Chondrocyte (in vitro differentiated cells): ENCODE measurements at regions not wholly inside any gene's neighbourhood (a gene's known extent, or its start where the extent isn't known, plus 50 kb on each side); places are given as distances from the start of the nearest gene placed in this dataset.

Source experiments
- DNase-seq: peaks from one replicate; pipeline ENCODE4 v3.0.0; 2021; ENCODE audit warnings: mixed read lengths, low spot score
- H3K27ac Mint-ChIP-seq: one replicate; pipeline ENCODE4 v1.8.0; 2021; ENCODE audit warnings: mild to moderate bottlenecking, moderate library complexity, mixed read lengths; ENCODE audit not compliant: unreplicated experiment
- H3K27me3 Mint-ChIP-seq: 2 replicates; pipeline ENCODE4 v1.8.0; 2021; ENCODE audit warnings: low read depth, mixed read lengths
- H3K36me3 Mint-ChIP-seq: 2 replicates; pipeline ENCODE4 v1.8.0; 2021; ENCODE audit warnings: low read depth, mixed read lengths
- H3K4me1 Mint-ChIP-seq: 2 replicates; pipeline ENCODE4 v1.8.0; 2021; ENCODE audit warnings: low read depth, mild to moderate bottlenecking, mixed read lengths
- H3K4me3 Mint-ChIP-seq: one replicate; pipeline ENCODE4 v1.8.0; 2021; ENCODE audit warnings: mild to moderate bottlenecking, moderate library complexity, mixed read lengths; ENCODE audit not compliant: unreplicated experiment
- H3K9me3 Mint-ChIP-seq: 2 replicates; pipeline ENCODE4 v1.8.0; 2021; ENCODE audit warnings: low read depth, mixed read lengths
- TF ChIP-seq, protein P1 (sequence below): fragments of 200-600 bp; sonication (generic); IDR thresholded peaks from 2 replicates; pipeline ENCODE4 v1.5.0; 2021; ENCODE audit warnings: antibody characterized with exemption, mild to moderate bottlenecking, moderate library complexity

DNA sequence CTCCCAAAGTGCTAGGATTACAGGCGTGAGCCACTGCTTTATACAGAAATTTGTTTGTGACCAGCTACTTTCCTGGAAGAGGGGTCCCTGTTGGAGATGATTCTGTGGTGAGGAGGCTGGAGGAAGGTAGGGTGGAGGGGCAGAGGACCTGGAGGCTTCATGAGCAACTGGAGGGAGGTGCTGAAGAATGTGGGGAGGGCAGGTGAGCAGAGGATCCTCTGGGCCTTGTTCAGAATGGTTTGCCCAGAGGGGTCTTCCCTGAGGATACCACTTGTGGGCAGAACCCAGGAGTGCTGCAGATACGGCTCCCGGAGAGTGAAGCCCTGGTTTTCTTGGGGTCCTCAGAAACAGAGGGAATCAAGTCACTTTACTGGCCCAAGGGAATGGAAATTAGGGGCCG, 67.2 kb upstream of the WDR26 start:
- H3K36me3 Mint-ChIP-seq = no peaks in the 10 kb centered on the region
- TF ChIP-seq, protein P1, sequence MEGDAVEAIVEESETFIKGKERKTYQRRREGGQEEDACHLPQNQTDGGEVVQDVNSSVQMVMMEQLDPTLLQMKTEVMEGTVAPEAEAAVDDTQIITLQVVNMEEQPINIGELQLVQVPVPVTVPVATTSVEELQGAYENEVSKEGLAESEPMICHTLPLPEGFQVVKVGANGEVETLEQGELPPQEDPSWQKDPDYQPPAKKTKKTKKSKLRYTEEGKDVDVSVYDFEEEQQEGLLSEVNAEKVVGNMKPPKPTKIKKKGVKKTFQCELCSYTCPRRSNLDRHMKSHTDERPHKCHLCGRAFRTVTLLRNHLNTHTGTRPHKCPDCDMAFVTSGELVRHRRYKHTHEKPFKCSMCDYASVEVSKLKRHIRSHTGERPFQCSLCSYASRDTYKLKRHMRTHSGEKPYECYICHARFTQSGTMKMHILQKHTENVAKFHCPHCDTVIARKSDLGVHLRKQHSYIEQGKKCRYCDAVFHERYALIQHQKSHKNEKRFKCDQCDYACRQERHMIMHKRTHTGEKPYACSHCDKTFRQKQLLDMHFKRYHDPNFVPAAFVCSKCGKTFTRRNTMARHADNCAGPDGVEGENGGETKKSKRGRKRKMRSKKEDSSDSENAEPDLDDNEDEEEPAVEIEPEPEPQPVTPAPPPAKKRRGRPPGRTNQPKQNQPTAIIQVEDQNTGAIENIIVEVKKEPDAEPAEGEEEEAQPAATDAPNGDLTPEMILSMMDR = no peak
- no peak overlapping the region for H3K27ac Mint-ChIP-seq
- no peaks in the 10 kb centered on the region for H3K27me3 Mint-ChIP-seq
- DNase-seq = no peak
- no peak overlapping the region for H3K4me3 Mint-ChIP-seq
- peaks cover 8% of the 10 kb centered on the region for H3K9me3 Mint-ChIP-seq
- H3K4me1 Mint-ChIP-seq = peaks cover 73% of the 10 kb centered on the region

DNA sequence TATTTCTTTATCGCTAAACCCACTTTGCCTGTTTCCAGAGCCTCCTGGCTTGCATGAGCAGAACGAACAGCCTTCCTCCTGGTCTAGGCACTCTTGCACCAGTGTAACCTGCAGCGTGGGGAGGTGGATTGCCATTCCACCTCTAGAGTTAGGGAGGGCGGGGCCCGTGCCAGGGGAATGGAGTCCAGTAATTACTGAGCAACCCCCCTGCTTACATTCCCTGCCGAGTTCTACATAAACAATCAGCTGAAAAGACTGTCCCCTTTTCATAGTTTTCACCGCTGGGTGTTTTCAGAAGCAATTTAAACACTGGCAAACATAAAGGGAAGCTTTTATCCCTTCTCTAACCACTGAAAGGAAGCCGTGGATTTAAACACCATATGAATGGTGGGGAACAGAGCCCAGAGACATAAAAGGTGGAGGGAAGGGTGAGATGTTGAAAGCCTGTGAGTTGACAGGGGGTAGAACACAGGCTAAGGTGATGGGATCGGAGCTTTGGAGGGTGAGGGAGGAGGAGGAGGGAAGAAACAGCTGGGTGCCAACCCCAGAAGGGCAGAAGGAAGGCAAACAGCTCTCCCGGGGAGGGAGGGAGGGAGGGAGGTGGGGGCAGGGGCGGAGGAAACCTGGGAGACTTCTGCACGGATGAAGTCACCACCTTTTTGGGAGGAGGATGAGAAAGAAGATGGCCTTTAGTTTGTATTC, 68.0 kb upstream of the WDR26 start:
- DNase-seq = no peak
- peaks cover 3% of the 10 kb centered on the region for H3K9me3 Mint-ChIP-seq
- H3K27me3 Mint-ChIP-seq = no peaks in the 10 kb centered on the region
- H3K4me3 Mint-ChIP-seq = no peak overlapping the region
- peak overlapping the region; percentile 94 for H3K27ac Mint-ChIP-seq
- TF ChIP-seq, protein P1 = no peak
- peaks cover 72% of the 10 kb centered on the region for H3K4me1 Mint-ChIP-seq
- no peaks in the 10 kb centered on the region for H3K36me3 Mint-ChIP-seq

DNA sequence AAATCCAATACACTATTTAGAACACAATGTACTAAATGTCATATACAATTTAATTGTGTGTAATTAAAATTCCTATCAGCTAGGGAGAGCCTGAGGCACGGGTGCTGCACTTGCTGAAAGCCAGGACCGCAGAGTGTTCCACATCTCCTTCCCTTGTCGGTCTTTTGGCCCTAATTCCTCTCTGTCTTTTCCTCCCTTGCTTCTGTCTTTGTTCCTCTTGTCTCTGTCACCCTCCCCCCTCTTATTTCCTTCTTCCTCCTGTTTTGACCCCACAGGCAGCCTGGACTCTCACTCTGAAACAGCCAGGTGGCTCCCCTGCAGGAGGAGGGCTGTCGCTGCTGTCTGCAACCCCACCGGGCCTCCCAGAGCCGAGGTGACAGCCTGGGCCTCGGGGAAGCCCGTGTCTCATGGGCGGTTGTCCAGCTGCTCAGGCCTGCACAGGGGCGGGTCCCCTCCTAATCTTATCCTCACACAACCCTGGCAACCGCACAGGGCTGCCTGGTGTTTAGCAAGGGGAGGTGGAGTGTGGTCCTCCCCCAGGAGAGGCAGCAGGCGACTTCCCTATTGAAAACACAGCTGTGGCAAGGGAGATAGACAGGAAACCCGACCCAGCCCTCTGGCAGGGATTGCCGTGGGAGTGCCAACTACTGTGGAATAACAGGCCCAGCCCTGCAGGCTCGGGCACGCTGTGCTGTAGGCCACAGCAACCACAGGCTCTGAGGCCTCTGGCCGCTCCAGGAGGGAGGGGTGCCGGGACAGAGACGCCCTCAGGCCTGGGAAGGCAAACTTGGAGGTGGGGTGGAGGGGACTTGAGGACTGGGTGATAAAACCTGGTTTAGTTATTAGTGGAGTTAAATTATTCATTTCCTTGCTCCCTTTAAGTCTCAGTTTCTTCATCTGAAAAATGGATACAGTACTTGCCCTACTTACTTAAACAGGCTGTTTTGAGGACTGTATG, 68.8 kb upstream of the WDR26 start:
- TF ChIP-seq, protein P1 = peak; percentile 53
- peak; percentile 96 for DNase-seq
- peaks cover 67% of the 10 kb centered on the region for H3K4me1 Mint-ChIP-seq
- peak overlapping the region; percentile 56 for H3K4me3 Mint-ChIP-seq
- no peaks in the 10 kb centered on the region for H3K9me3 Mint-ChIP-seq
- H3K27ac Mint-ChIP-seq = peak overlapping the region; percentile 94
- no peaks in the 10 kb centered on the region for H3K36me3 Mint-ChIP-seq
- H3K27me3 Mint-ChIP-seq = no peaks in the 10 kb centered on the region

DNA sequence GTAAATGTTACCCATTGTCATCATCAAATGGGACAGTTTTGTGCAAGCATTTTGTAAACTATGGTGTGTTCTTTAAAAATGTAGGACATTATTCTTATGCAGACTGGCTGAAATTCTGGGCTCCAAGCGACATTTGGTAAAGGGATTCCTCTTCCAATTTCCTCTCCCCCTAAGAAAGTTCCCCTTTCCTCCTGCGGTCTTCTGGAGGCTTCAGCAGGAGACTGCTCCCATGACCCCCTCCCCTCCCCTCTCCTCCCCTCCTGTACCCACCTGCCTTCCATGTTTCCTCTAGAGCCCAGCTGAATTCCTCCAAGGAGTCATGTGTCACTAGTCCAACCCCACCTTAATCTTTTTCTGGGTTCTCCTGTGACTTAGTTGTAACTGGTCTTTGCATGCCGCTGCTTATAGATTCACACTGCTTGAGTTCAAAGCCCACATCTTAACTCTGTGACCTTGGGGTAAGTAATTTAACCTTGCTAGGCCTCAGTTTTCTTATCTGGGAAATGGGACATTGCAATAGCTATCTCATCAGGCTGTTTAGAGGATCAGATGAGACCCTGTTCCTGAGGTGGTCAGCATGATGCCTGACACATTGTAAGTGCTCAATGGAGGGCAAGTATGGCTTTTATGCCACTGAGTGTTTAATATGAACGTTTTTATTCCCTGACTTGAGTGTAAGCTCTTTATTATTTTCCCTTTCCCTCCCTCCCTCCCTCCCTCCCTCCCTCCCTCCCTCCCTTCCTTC, 69.9 kb upstream of the WDR26 start:
- Mint-ChIP-seq H3K27me3 (no peaks in the 10 kb centered on the region), H3K4me1 (peaks cover 58% of the 10 kb centered on the region), H3K36me3 (peaks cover 1% of the 10 kb centered on the region), H3K9me3 (no peaks in the 10 kb centered on the region), H3K4me3 (no peak overlapping the region), H3K27ac (no peak overlapping the region)
- TF ChIP-seq, protein P1 = no peak
- no peak for DNase-seq
